ENCODE measurements at regions not wholly inside any gene's neighbourhood (a gene's known extent, or its start where the extent isn't known, plus 50 kb on each side); places are given as distances from the start of the nearest gene placed in this dataset.

GRCh38 chr2:217055624-217056023, 195.8 kb upstream of the TNP1 start:
- Mint-ChIP-seq H3K27ac (ENCODE audit: unreplicated experiment) (no peak overlapping the region), H3K36me3 (ENCODE audit: unreplicated experiment) (no peaks in the 10 kb centered on the region), H3K9me3 (ENCODE audit: unreplicated experiment) (no peaks in the 10 kb centered on the region), H3K4me3 (ENCODE audit: unreplicated experiment) (no peak overlapping the region), H3K27me3 (ENCODE audit: unreplicated experiment) (peaks cover 2% of the 10 kb centered on the region), H3K4me1 (ENCODE audit: low read depth, unreplicated experiment) (peaks cover 8% of the 10 kb centered on the region)
- DNase-seq = no peak
- no peak for TF ChIP-seq CTCF (IDR thresholded peaks at IDR 0.05; ENCODE audit: partially characterized antibody, unreplicated experiment)

- H3K27me3 Mint-ChIP-seq (ENCODE audit: unreplicated experiment) = peaks cover 2% of the 10 kb centered on the region
- no peaks in the 10 kb centered on the region for H3K9me3 Mint-ChIP-seq (ENCODE audit: unreplicated experiment)
- no peaks in the 10 kb centered on the region for H3K36me3 Mint-ChIP-seq (ENCODE audit: unreplicated experiment)
- no peak for TF ChIP-seq CTCF (IDR thresholded peaks at IDR 0.05; ENCODE audit: partially characterized antibody, unreplicated experiment)
- no peak for DNase-seq
- no peak overlapping the region for H3K4me3 Mint-ChIP-seq (ENCODE audit: unreplicated experiment)
- H3K4me1 Mint-ChIP-seq (ENCODE audit: low read depth, unreplicated experiment) = peaks cover 8% of the 10 kb centered on the region
- no peak overlapping the region for H3K27ac Mint-ChIP-seq (ENCODE audit: unreplicated experiment)
Observed at GRCh38 chr2:217054791-217055190, 194.9 kb upstream of the TNP1 start.

- Mint-ChIP-seq H3K36me3 (ENCODE audit: unreplicated experiment) (no peaks in the 10 kb centered on the region), H3K9me3 (ENCODE audit: unreplicated experiment) (no peaks in the 10 kb centered on the region), H3K4me3 (ENCODE audit: unreplicated experiment) (no peak overlapping the region), H3K27me3 (ENCODE audit: unreplicated experiment) (peaks cover 2% of the 10 kb centered on the region), H3K4me1 (ENCODE audit: low read depth, unreplicated experiment) (peaks cover 8% of the 10 kb centered on the region), H3K27ac (ENCODE audit: unreplicated experiment) (no peak overlapping the region)
- TF ChIP-seq CTCF (IDR thresholded peaks at IDR 0.05; ENCODE audit: partially characterized antibody, unreplicated experiment) = no peak
- no peak for DNase-seq
Observed at GRCh38 chr2:217052856-217053577, 193.2 kb upstream of the TNP1 start.

- TF ChIP-seq CTCF (IDR thresholded peaks at IDR 0.05; ENCODE audit: partially characterized antibody, unreplicated experiment) = no peak
- DNase-seq = no peak
- H3K9me3 Mint-ChIP-seq (ENCODE audit: unreplicated experiment) = peaks cover 2% of the 10 kb centered on the region
- H3K27me3 Mint-ChIP-seq (ENCODE audit: unreplicated experiment) = no peaks in the 10 kb centered on the region
- H3K36me3 Mint-ChIP-seq (ENCODE audit: unreplicated experiment) = no peaks in the 10 kb centered on the region
- H3K4me3 Mint-ChIP-seq (ENCODE audit: unreplicated experiment) = no peak overlapping the region
- peaks cover 8% of the 10 kb centered on the region for H3K4me1 Mint-ChIP-seq (ENCODE audit: low read depth, unreplicated experiment)
- H3K27ac Mint-ChIP-seq (ENCODE audit: unreplicated experiment) = no peak overlapping the region
Observed at GRCh38 chr2:217051416-217051815, 191.6 kb upstream of the TNP1 start.

GRCh38 chr2:217049956-217050355, 190.1 kb upstream of the TNP1 start:
- Mint-ChIP-seq H3K27me3 (ENCODE audit: unreplicated experiment) (no peaks in the 10 kb centered on the region), H3K4me3 (ENCODE audit: unreplicated experiment) (no peak overlapping the region), H3K4me1 (ENCODE audit: low read depth, unreplicated experiment) (peaks cover 8% of the 10 kb centered on the region), H3K9me3 (ENCODE audit: unreplicated experiment) (peaks cover 2% of the 10 kb centered on the region), H3K27ac (ENCODE audit: unreplicated experiment) (no peak overlapping the region), H3K36me3 (ENCODE audit: unreplicated experiment) (no peaks in the 10 kb centered on the region)
- DNase-seq = no peak
- TF ChIP-seq CTCF (IDR thresholded peaks at IDR 0.05; ENCODE audit: partially characterized antibody, unreplicated experiment) = no peak

All from glutamatergic neuron (in vitro differentiated cells).